ENCODE measurements at regions not wholly inside any gene's neighbourhood (a gene's known extent, or its start where the extent isn't known, plus 50 kb on each side); places are given as distances from the start of the nearest gene placed in this dataset.

GRCh38 chr11:131136486-131136885 lies 220.2 kb upstream of the SNX19 start:
- no peak overlapping the region for H3K9ac ChIP-seq (ENCODE audit: insufficient read depth in 1 of 2, low read depth in 2 of 2, low read length in 2 of 2)
- no peaks in the 10 kb centered on the region for H3K79me2 ChIP-seq (ENCODE audit: control insufficient read depth, insufficient read depth, low read length)
- in situ Hi-C loops (cut with MboI) (no loop called here), intact Hi-C loops (cut with micrococcal nuclease) (no loop called here)
- no peaks in the 10 kb centered on the region for H3K4me1 ChIP-seq (replicated peaks in 1 of 2; ENCODE audit: control insufficient read depth in 2 of 2, insufficient read depth in 2 of 2, low read length in 2 of 2)
- TF ChIP-seq TEAD1 (CRISPR knock-in tag; IDR thresholded peaks at IDR 0.05) (no peak), TAF1 (IDR thresholded peaks at IDR 0.05; ENCODE audit: control insufficient read depth, extremely low read depth, insufficient read depth, low read length, severe bottlenecking) (no peak), TAF7 (tag; IDR thresholded peaks at IDR 0.05) (no peak), MYC (IDR thresholded peaks at IDR 0.05; ENCODE audit: low read depth, low read length) (no peak), MYC (CRISPR knock-in tag; IDR thresholded peaks at IDR 0.05; ENCODE audit: borderline replicate concordance, low read depth) (no peak), ZNF143 (CRISPR knock-in tag; IDR thresholded peaks at IDR 0.05) (no peak), KLF6 (CRISPR knock-in tag; IDR thresholded peaks at IDR 0.05; ENCODE audit: borderline replicate concordance) (no peak), ZBTB26 (CRISPR knock-in tag; IDR thresholded peaks at IDR 0.05) (no peak), ZNF57 (CRISPR knock-in tag; IDR thresholded peaks at IDR 0.05) (no peak)
- no peak overlapping the region for H3K4me3 ChIP-seq
- no peaks in the 10 kb centered on the region for H4K20me1 ChIP-seq (replicated peaks; ENCODE audit: control insufficient read depth, insufficient read depth, low read length)
- WGBS (ENCODE audit: insufficient coverage, low coverage, missing lambda C conversion rate) = 0% methylated on average over 1 of the region's 1 CpG
- no peaks in the 10 kb centered on the region for H3K9me3 ChIP-seq (replicated peaks; ENCODE audit: control insufficient read depth, insufficient read depth, low read depth, low read length)
- H3K27ac ChIP-seq (ENCODE audit: extremely low read depth, low read depth, low read length) = no peak overlapping the region
- BruUV-seq (replicated peaks) = no TSS peak
- H2AFZ ChIP-seq (ENCODE audit: low read depth, low read length) = no peak overlapping the region
- ATAC-seq (no peak), DNase-seq (ENCODE audit: extremely low read depth in 1 of 4, low spot score in 3 of 4) (no peak), FAIRE-seq (no peak)
- ChIA-PET CTCF (ENCODE audit: low intra/inter-chr PET ratio) (no interaction called here), POLR2A (no interaction called here)
- no peak overlapping the region for H3K4me2 ChIP-seq (ENCODE audit: insufficient read depth, low read length)
- no peaks in the 10 kb centered on the region for H3K36me3 ChIP-seq (ENCODE audit: control insufficient read depth, insufficient read depth, low read length)
- no peaks in the 10 kb centered on the region for H3K9me1 ChIP-seq (ENCODE audit: control insufficient read depth, insufficient read depth, low read length)
- H3K27me3 ChIP-seq (ENCODE audit: control insufficient read depth in 2 of 2, insufficient read depth in 2 of 2, low read length in 2 of 2) = no peaks in the 10 kb centered on the region

Data from K562 (cell line).